Type B pancreatic cell (in vitro differentiated cells): ENCODE measurements at regions not wholly inside any gene's neighbourhood (a gene's known extent, or its start where the extent isn't known, plus 50 kb on each side); places are given as distances from the start of the nearest gene placed in this dataset.

Experiments
- DNase-seq: peaks from one replicate; pipeline ENCODE4 v3.0.0; 2021; ENCODE audit warnings: mixed read lengths; ENCODE audit not compliant: unreplicated experiment; ENCODE audit errors: extremely low spot score
- H3K27ac Mint-ChIP-seq: 2 replicates; pipeline ENCODE4 v1.8.0; 2021; ENCODE audit warnings: mild to moderate bottlenecking, mixed read lengths
- H3K27me3 Mint-ChIP-seq: 2 replicates; pipeline ENCODE4 v1.8.0; 2021; ENCODE audit warnings: mixed read lengths
- H3K36me3 Mint-ChIP-seq: 2 replicates; pipeline ENCODE4 v1.8.0; 2021; ENCODE audit warnings: mixed read lengths
- H3K4me1 Mint-ChIP-seq: one replicate; pipeline ENCODE4 v1.8.0; 2021; ENCODE audit warnings: mixed read lengths; ENCODE audit not compliant: unreplicated experiment
- H3K4me3 Mint-ChIP-seq: 2 replicates; pipeline ENCODE4 v1.8.0; 2021; ENCODE audit warnings: mild to moderate bottlenecking, mixed read lengths
- H3K9me3 Mint-ChIP-seq: 2 replicates; pipeline ENCODE4 v1.8.0; 2021; ENCODE audit warnings: mixed read lengths
- TF ChIP-seq, protein P1 (sequence below): fragments of 200-600 bp; sonication (generic); conservative IDR thresholded peaks from 2 replicates; pipeline ENCODE4 v1.5.0; 2021; ENCODE audit warnings: antibody characterized with exemption, mild to moderate bottlenecking

GRCh38 chr2:125861461-125861860 lies 794.5 kb upstream of the GYPC start:
- Mint-ChIP-seq H3K4me1 (no peaks in the 10 kb centered on the region), H3K9me3 (peaks cover 6% of the 10 kb centered on the region), H3K4me3 (no peak overlapping the region), H3K36me3 (no peaks in the 10 kb centered on the region), H3K27ac (no peak overlapping the region), H3K27me3 (no peaks in the 10 kb centered on the region)
- DNase-seq, result no peak
- TF ChIP-seq, protein P1, sequence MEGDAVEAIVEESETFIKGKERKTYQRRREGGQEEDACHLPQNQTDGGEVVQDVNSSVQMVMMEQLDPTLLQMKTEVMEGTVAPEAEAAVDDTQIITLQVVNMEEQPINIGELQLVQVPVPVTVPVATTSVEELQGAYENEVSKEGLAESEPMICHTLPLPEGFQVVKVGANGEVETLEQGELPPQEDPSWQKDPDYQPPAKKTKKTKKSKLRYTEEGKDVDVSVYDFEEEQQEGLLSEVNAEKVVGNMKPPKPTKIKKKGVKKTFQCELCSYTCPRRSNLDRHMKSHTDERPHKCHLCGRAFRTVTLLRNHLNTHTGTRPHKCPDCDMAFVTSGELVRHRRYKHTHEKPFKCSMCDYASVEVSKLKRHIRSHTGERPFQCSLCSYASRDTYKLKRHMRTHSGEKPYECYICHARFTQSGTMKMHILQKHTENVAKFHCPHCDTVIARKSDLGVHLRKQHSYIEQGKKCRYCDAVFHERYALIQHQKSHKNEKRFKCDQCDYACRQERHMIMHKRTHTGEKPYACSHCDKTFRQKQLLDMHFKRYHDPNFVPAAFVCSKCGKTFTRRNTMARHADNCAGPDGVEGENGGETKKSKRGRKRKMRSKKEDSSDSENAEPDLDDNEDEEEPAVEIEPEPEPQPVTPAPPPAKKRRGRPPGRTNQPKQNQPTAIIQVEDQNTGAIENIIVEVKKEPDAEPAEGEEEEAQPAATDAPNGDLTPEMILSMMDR, result no peak

DNA sequence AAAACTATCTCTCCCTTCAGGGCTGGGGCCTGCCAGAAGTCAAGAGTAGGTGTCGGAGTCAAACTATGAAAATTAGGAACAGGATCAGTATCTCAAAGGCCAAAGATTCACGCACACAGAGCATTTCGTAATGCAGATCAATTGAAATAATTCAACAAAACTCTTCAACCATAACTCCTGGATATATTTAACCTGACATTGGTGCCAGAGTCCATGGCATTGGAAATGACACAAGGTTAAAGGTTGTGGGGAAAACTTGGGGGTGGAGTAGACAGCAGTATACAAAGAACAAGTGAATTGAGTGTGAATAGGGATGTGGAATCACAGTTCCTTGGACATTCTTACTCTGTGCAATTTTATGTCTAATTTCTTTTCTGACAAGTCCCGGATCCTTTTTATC lies 788.0 kb upstream of the GYPC start:
- TF ChIP-seq, protein P1, result no peak
- DNase-seq, result no peak
- no peaks in the 10 kb centered on the region for H3K9me3 Mint-ChIP-seq
- no peaks in the 10 kb centered on the region for H3K36me3 Mint-ChIP-seq
- H3K27ac Mint-ChIP-seq, result no peak overlapping the region
- H3K4me1 Mint-ChIP-seq, result no peaks in the 10 kb centered on the region
- no peaks in the 10 kb centered on the region for H3K27me3 Mint-ChIP-seq
- H3K4me3 Mint-ChIP-seq, result no peak overlapping the region

DNA sequence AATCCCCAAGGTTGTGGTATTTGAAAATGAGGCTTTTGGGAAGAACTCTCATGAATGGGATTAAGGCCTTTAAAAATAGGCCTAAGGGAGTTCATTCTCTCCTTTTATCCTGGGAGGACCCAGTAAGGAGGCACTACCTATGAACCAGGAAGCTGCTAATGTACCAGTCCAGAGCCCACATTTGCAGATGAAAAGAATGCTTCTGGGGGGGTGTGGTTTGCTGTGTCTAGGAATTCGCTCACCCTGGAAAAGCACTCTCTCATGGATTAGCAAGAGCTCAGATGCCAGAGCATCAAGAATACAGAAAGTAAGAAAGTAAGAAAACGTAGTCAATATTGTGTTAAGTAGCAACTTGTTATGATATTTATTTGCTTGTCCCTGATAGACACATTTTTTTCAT lies 785.7 kb upstream of the GYPC start:
- no peak overlapping the region for H3K27ac Mint-ChIP-seq
- no peaks in the 10 kb centered on the region for H3K36me3 Mint-ChIP-seq
- H3K9me3 Mint-ChIP-seq, result no peaks in the 10 kb centered on the region
- no peak overlapping the region for H3K4me3 Mint-ChIP-seq
- TF ChIP-seq, protein P1, result no peak
- H3K4me1 Mint-ChIP-seq, result no peaks in the 10 kb centered on the region
- no peak for DNase-seq
- no peaks in the 10 kb centered on the region for H3K27me3 Mint-ChIP-seq

GRCh38 chr2:125870746-125871145 lies 785.2 kb upstream of the GYPC start:
- Mint-ChIP-seq H3K36me3 (no peaks in the 10 kb centered on the region), H3K4me1 (no peaks in the 10 kb centered on the region), H3K27me3 (no peaks in the 10 kb centered on the region), H3K27ac (no peak overlapping the region), H3K9me3 (no peaks in the 10 kb centered on the region), H3K4me3 (no peak overlapping the region)
- TF ChIP-seq, protein P1, result no peak
- no peak for DNase-seq

DNA sequence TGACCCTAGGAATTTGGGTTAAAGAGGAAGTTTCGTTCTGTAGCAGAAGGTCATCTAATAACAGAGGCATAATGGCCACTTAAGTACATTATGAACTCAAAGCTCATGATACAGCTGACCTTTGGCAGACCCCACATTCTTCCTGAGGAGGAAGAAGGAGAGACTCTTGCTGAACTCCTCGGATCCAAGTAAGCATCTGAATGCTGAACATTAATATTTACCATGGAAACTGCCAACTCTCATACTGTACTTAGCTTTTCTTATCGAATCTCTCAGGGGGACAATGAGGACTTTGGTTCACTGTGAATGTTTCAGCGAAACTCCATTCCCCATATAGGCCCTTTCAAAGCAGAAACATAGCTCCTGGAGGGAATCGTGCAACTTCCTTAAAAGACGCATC lies 781.4 kb upstream of the GYPC start:
- no peaks in the 10 kb centered on the region for H3K27me3 Mint-ChIP-seq
- no peaks in the 10 kb centered on the region for H3K9me3 Mint-ChIP-seq
- H3K4me1 Mint-ChIP-seq, result no peaks in the 10 kb centered on the region
- no peaks in the 10 kb centered on the region for H3K36me3 Mint-ChIP-seq
- no peak overlapping the region for H3K4me3 Mint-ChIP-seq
- no peak for DNase-seq
- TF ChIP-seq, protein P1, result no peak
- H3K27ac Mint-ChIP-seq, result no peak overlapping the region

DNA sequence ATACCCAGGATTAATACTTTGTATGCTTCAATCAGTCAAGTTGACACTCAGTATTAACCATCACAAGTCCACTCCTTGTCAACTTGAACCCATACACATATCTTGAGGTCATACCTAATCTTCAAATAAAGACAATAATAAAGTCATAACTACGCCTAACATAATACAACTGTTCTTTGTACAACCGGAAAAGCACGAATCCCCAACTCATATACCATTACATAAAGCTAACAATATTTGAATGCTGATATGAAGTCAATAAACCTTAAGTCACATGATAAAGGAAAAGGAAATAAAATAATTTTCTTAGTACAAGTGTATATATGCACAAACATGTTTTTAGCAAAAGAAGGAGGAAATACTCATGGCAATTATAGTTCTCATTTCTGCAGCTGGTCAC lies 770.6 kb upstream of the GYPC start:
- Mint-ChIP-seq H3K9me3 (peaks cover 14% of the 10 kb centered on the region), H3K27me3 (no peaks in the 10 kb centered on the region), H3K27ac (no peak overlapping the region), H3K4me1 (no peaks in the 10 kb centered on the region), H3K4me3 (no peak overlapping the region), H3K36me3 (no peaks in the 10 kb centered on the region)
- TF ChIP-seq, protein P1, result no peak
- no peak for DNase-seq
